AG08396 (cell line): ENCODE measurements at regions not wholly inside any gene's neighbourhood (a gene's known extent, or its start where the extent isn't known, plus 50 kb on each side); places are given as distances from the start of the nearest gene placed in this dataset.

Experiments used
- DNase-seq: peaks from one replicate; pipeline ENCODE4 v3.0.0; 2012; ENCODE audit warnings: low spot score, mixed read lengths

DNA sequence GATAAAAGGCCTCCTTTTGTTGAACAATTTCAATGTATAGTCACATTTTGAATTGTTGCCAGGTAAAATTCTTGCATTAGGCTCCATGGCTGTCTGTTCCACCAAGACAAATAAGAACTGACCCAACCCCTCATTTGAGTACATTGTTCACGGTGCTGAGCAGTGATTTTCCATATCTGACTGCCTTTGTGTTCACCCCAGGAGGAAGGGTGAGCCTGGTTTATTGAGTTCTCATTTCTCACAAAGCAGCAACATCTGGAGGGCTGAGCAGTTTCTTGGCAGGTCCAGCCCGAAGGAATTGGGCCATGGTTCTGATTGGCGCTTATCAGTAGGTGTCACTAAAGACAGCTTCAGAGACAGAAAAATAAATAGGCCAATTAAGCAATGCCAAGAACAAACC is 149.1 kb downstream of the BMP4 start:
- no peak for DNase-seq

- no peak for DNase-seq
Measured at GRCh38 chr14:53807108-53807507, 149.5 kb downstream of the BMP4 start.

- no peak for DNase-seq
Measured at GRCh38 chr14:53796734-53797133, 159.9 kb downstream of the BMP4 start.

DNA sequence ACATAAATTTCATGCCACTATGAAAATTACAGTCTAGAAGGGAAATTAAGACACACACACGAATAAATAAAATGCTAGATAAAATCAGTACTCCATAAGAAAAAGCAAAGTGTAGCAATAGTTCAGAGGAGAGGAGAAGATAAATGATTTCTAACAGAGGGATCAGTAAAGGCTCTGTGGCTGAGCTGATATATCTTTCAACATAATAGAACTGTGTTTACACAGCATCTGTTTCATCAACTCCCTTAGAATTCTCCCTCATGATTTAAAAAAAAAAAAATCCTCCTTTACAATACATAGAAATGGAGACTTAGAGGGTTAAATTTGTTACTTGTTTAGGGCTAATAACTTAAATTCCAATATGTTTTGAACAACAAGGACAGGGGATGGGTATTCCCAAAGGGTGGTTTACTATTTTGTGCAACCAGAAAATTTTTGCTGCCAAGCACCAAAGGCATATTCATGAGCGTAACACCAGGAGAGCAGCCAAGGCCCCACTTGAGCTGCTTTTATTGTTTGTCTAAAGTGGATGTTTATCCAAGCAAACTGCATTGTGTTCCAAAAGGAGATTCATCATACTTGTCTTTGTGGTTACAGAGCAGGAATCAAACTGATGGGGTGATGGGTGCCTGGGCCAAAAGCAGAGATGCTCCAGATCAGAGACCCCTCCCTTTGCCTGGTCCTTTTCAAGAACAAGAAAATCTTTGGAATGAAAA is 162.7 kb downstream of the BMP4 start:
- DNase-seq, result no peak

- DNase-seq, result no peak
Measured at GRCh38 chr14:53792909-53793308, 163.7 kb downstream of the BMP4 start.

GRCh38 chr14:53790731-53791500 is 165.7 kb downstream of the BMP4 start:
- no peak for DNase-seq

DNA sequence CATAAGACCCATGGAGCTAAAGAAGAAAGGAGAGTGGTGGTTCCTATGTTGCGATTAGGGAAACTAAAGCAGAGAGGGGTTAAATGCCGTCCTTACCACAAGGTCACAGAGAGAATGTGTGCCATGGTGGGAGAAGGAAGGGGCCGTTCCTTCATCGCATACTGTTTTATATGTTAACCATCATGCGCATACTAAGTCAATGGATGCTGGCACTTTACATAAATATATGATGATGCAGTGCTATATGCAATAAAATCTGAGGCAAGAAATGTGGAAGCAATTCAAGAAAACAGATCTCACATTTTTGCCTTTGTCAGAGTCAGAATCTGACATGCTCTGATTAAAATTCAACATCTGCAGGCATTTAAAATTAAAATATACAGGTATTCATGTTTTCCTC is 168.1 kb downstream of the BMP4 start:
- DNase-seq, result no peak

GRCh38 chr14:53786045-53786444 is 170.6 kb downstream of the BMP4 start:
- DNase-seq, result no peak

- DNase-seq, result no peak
Measured at GRCh38 chr14:53784688-53785087, 171.9 kb downstream of the BMP4 start.

DNA sequence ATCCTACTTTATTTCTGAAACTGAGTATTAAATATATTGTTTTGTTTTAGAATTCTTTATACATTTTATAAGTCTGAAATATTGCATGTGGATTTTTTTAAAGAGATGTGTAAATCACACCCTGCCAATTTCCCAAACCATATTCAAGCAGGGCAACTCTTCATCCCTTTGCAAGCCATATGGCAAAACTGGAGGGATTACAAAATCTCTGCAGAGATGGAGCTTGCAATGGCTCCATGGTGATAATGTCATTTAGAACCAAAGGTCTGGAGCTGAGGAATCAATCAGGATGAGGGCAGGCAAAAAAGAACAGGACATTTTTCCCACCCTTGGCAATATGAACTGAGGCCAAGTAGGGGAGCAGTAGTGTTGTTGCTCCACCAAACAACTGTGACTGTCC is 173.4 kb downstream of the BMP4 start:
- no peak for DNase-seq

- no peak for DNase-seq
Measured at GRCh38 chr14:53780051-53780555, 176.5 kb downstream of the BMP4 start.

GRCh38 chr14:53779301-53779700 is 177.3 kb downstream of the BMP4 start:
- no peak for DNase-seq

DNA sequence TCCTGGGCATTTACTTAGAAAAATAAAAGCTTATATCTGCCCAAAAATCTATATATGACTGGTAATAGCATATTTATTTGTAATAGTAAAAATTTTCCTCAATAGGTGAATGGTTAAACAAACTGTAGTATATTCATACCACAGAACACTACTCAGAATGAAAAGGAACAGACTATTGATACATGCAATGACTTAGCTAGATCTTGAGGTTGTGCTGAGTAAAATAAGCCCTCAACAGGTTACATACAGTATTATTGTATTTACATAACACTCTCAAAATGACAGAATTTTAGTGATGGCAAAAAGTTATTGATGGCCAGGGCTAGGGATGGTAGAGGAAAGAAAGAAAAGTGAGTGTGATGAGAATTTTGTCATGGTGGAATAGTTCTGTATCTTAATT is 178.4 kb downstream of the BMP4 start:
- no peak for DNase-seq

GRCh38 chr14:53772936-53773335 is 183.7 kb downstream of the BMP4 start:
- no peak for DNase-seq

DNA sequence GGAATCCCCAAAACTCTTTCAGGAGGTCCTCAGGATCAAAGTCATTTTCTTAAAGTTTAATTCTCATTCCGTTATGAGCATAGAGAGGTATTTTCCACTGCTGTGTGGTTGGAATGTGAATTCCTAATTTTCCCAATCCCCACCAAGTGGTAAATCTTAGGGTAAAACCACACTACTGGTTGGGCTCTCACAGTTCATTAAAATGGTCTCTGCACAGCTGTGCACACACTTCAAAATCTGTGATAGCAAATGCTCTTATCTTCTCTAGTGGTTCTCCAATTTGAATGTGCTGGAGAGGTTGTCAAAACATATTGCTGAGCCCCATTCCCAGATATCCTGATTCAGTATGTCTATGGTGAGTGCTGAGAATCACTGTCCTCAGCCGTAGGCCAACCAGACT is 189.1 kb downstream of the BMP4 start:
- DNase-seq, result no peak

- no peak for DNase-seq
Measured at GRCh38 chr14:53766601-53767000, 190.0 kb downstream of the BMP4 start.

DNA sequence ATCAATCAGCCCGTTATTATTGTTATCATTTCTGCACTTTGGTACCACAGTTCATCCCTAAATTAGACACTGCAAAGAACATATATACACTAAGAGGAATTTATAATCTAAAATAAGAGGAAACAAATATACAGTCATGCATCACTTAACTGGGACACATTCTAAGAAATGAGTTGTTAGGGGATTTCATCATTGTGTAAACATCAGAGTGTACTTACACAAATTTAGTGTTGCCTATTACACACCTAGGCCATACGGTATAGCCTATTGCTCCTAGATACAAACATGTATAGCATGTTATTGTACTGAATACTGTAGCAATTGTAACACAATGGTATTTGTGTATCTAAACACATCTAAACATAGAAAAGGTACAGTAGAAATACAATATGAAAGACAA is 190.5 kb downstream of the BMP4 start:
- no peak for DNase-seq

DNA sequence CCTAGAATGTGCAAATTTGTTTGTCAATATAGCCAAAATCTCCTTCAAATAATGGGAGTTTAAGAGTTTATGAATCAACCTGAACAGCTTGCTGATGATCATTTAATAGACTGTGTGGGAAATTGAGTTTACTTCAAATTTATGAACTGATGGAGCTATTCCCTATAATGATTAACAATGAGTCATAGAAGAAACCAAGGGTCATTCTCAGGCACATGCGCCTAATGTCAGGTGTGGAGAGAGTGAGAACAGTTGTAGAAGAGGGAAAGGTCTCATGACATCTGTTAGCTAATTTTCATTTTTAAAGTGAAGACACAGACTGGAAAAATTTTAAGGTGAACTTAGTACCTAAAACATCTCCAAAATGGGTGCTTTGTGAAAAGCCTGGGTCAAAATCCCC is 191.8 kb downstream of the BMP4 start:
- no peak for DNase-seq

GRCh38 chr14:53758141-53758540 is 198.5 kb downstream of the BMP4 start:
- no peak for DNase-seq

DNA sequence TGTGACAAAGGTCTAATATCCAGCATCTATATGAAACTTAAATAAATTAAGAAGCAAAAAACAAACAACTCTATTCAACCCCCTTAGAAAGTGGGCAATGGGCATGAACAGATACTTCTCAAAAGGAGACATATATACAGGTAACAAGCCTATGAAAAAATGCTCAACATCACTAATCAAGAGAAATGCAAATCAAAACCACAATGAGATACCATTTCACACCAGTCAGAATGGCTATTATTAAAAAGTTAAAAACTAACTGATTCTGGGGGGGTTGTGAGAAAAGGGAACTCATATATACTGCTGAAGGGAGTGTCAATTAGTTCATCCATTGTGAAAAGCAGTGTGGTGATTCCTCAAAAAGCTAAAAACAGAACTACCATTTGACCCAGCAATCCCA is 198.9 kb downstream of the BMP4 start:
- DNase-seq, result no peak

- no peak for DNase-seq
Measured at GRCh38 chr14:53751650-53752049, 205.0 kb downstream of the BMP4 start.

GRCh38 chr14:53748691-53749090 is 207.9 kb downstream of the BMP4 start:
- DNase-seq, result no peak

GRCh38 chr14:53744857-53745256 is 211.8 kb downstream of the BMP4 start:
- DNase-seq, result no peak

GRCh38 chr14:53743371-53743770 is 213.3 kb downstream of the BMP4 start:
- no peak for DNase-seq
